ENCODE measurements at regions not wholly inside any gene's neighbourhood (a gene's known extent, or its start where the extent isn't known, plus 50 kb on each side); places are given as distances from the start of the nearest gene placed in this dataset.

DNA sequence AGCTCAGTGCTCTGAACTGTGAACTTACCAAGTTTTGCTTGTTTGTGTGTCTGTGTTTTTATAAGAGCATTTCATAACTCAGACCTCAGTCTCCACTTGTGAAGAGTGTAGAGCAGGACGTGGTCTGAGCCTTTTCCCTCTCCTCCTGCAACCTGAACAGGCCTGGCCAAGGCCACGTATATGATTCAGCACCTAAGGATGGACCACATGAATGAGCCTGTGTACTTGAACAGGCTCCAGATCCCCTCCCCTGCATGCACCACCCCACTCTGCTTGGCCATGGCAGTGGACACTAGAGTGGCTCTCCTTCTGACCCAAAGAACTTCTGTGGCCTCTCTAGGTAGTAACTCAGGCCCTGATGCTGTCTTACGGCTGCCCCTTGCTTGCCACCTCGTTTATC is 125.9 kb upstream of the FSTL4 start:
- ChIA-PET POLR2A (no interaction called here), CTCF (no interaction called here)
- DNase-seq (ENCODE audit: low read depth, low spot score) (no peak), ATAC-seq (no peak)
- Histone ChIP-seq H3K4me3 (ENCODE audit: low read depth in 2 of 2, low read length in 2 of 2) (no peak overlapping the region), H3K36me3 (ENCODE audit: control insufficient read depth, insufficient read depth, low read length) (no peaks in the 10 kb centered on the region), H3K4me1 (ENCODE audit: control insufficient read depth, insufficient read depth, low read length) (no peaks in the 10 kb centered on the region), H3K27me3 (ENCODE audit: control insufficient read depth, insufficient read depth, low read length) (peaks cover 4% of the 10 kb centered on the region), H3K9me3 (ENCODE audit: control insufficient read depth, insufficient read depth, low read depth, low read length) (no peaks in the 10 kb centered on the region), H3K27ac (ENCODE audit: low read length) (no peak overlapping the region)
- BruUV-seq (replicated peaks): no TSS peak
- intact Hi-C loops (cut with micrococcal nuclease; ENCODE audit: unreplicated experiment): no loop called here
- in situ Hi-C loops (cut with HindIII; ENCODE audit: low pct_unique_long_range_greater_than_20kb, low sequenced_read_pairs): no loop called here
- TF ChIP-seq, protein P1, sequence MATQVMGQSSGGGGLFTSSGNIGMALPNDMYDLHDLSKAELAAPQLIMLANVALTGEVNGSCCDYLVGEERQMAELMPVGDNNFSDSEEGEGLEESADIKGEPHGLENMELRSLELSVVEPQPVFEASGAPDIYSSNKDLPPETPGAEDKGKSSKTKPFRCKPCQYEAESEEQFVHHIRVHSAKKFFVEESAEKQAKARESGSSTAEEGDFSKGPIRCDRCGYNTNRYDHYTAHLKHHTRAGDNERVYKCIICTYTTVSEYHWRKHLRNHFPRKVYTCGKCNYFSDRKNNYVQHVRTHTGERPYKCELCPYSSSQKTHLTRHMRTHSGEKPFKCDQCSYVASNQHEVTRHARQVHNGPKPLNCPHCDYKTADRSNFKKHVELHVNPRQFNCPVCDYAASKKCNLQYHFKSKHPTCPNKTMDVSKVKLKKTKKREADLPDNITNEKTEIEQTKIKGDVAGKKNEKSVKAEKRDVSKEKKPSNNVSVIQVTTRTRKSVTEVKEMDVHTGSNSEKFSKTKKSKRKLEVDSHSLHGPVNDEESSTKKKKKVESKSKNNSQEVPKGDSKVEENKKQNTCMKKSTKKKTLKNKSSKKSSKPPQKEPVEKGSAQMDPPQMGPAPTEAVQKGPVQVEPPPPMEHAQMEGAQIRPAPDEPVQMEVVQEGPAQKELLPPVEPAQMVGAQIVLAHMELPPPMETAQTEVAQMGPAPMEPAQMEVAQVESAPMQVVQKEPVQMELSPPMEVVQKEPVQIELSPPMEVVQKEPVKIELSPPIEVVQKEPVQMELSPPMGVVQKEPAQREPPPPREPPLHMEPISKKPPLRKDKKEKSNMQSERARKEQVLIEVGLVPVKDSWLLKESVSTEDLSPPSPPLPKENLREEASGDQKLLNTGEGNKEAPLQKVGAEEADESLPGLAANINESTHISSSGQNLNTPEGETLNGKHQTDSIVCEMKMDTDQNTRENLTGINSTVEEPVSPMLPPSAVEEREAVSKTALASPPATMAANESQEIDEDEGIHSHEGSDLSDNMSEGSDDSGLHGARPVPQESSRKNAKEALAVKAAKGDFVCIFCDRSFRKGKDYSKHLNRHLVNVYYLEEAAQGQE (IDR thresholded peaks at IDR 0.05; ENCODE audit: insufficient read depth in 1 of 2, low read depth in 2 of 2, low read length in 1 of 2): no peak
- TF ChIP-seq, protein P2, sequence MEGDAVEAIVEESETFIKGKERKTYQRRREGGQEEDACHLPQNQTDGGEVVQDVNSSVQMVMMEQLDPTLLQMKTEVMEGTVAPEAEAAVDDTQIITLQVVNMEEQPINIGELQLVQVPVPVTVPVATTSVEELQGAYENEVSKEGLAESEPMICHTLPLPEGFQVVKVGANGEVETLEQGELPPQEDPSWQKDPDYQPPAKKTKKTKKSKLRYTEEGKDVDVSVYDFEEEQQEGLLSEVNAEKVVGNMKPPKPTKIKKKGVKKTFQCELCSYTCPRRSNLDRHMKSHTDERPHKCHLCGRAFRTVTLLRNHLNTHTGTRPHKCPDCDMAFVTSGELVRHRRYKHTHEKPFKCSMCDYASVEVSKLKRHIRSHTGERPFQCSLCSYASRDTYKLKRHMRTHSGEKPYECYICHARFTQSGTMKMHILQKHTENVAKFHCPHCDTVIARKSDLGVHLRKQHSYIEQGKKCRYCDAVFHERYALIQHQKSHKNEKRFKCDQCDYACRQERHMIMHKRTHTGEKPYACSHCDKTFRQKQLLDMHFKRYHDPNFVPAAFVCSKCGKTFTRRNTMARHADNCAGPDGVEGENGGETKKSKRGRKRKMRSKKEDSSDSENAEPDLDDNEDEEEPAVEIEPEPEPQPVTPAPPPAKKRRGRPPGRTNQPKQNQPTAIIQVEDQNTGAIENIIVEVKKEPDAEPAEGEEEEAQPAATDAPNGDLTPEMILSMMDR (IDR thresholded peaks at IDR 0.05): no peak
- no peak for TF ChIP-seq POLR2AphosphoS5 (IDR thresholded peaks at IDR 0.05; ENCODE audit: low read depth, low read length)
- no peak for TF ChIP-seq TCF7L2 (IDR thresholded peaks at IDR 0.05; ENCODE audit: low read depth, low read length)
- no peak for TF ChIP-seq SIN3A (IDR thresholded peaks at IDR 0.05; ENCODE audit: borderline replicate concordance, insufficient read depth, low read depth, low read length)

DNA sequence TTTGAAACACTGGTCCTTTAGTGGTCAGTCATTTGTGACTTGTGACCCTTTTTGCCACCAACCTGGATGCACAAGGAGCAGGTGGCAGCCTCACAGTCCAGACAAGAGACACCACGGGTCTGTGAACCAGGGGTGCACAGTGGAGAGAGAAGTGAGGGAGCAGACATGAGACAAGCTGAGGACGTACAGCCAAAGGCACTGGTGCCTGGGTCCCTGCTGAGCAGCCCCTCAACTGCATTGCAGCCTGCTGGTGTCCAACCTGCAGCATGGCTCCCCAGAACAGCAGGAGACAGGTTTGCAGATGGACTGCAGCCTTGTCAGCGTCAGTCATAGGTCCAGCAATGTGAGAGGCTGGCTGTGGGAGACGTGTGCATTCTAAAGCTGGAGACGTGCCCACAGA is 124.2 kb upstream of the FSTL4 start:
- ChIA-PET CTCF (no interaction called here), POLR2A (no interaction called here)
- BruUV-seq (replicated peaks): no TSS peak
- Histone ChIP-seq H3K4me1 (ENCODE audit: control insufficient read depth, insufficient read depth, low read length) (no peaks in the 10 kb centered on the region), H3K27ac (ENCODE audit: low read length) (no peak overlapping the region), H3K36me3 (ENCODE audit: control insufficient read depth, insufficient read depth, low read length) (no peaks in the 10 kb centered on the region), H3K27me3 (ENCODE audit: control insufficient read depth, insufficient read depth, low read length) (no peaks in the 10 kb centered on the region), H3K9me3 (ENCODE audit: control insufficient read depth, insufficient read depth, low read depth, low read length) (no peaks in the 10 kb centered on the region), H3K4me3 (ENCODE audit: low read depth in 2 of 2, low read length in 2 of 2) (no peak overlapping the region)
- intact Hi-C loops (cut with micrococcal nuclease; ENCODE audit: unreplicated experiment) (no loop called here), in situ Hi-C loops (cut with HindIII; ENCODE audit: low pct_unique_long_range_greater_than_20kb, low sequenced_read_pairs) (no loop called here)
- TF ChIP-seq TCF7L2 (IDR thresholded peaks at IDR 0.05; ENCODE audit: low read depth, low read length) (no peak), POLR2AphosphoS5 (IDR thresholded peaks at IDR 0.05; ENCODE audit: low read depth, low read length) (no peak), SIN3A (IDR thresholded peaks at IDR 0.05; ENCODE audit: borderline replicate concordance, insufficient read depth, low read depth, low read length) (no peak)
- TF ChIP-seq, protein P2 (IDR thresholded peaks at IDR 0.05): no peak
- TF ChIP-seq, protein P1 (IDR thresholded peaks at IDR 0.05; ENCODE audit: insufficient read depth in 1 of 2, low read depth in 2 of 2, low read length in 1 of 2): no peak
- DNase-seq (ENCODE audit: low read depth, low spot score) (no peak), ATAC-seq (no peak)

Data from Panc1 (cell line).